HK-2 (cell line): ENCODE measurements at regions not wholly inside any gene's neighbourhood (a gene's known extent, or its start where the extent isn't known, plus 50 kb on each side); places are given as distances from the start of the nearest gene placed in this dataset.

Experiments
- DNase-seq: peaks from one replicate; pipeline ENCODE4 v3.0.0-alpha.2; 2018; ENCODE audit not compliant: unreplicated experiment

DNA sequence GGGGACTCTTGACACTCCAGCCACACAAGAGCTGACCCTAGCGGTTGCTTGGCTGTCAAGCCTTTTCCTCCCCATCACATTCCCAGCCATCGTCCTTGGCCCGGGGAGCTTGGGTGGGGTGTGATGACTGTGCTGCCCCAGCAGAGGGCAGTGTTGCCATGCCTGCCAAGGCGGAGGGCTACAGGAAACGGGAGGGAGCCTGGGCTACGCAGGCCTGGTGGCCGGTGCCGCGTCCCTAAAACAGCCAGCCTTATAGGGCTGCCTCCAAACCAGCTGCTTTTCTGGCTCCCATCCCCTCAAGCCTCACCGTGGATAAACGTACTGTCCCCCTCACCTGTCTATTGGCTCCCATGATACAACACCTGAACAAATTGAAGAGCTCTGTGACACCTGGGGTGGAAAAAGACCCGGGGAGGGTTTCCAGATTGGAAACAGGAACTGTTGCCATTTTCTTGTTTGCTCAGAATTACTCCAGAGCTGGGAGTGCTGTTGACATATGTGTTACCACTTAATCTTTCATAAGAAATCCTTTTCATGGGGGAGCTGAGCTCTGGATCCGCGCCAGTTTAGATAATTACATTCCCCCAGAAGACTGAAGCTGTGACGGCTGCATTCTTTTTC, 72.8 kb upstream of the ASTN2 start:
- peak; percentile 83 for DNase-seq

DNA sequence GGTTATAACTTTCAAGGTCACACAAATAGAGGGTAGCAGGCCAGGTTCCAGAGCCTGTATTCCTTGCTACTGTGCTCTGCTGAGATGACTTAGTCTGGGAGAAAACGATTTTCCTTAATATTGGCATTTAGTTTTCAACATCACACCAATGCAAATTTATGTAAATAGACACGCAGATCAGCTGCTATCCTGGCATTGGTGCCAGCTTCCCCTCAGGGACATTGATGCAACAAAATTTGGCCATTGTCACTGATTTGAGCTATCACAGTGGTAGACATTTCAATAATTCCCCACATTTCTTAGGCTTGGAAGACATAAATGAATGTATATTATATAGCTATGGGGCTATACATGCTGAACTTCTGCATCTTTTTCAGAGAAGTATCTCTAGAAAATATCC, 71.6 kb upstream of the ASTN2 start:
- no peak for DNase-seq

DNA sequence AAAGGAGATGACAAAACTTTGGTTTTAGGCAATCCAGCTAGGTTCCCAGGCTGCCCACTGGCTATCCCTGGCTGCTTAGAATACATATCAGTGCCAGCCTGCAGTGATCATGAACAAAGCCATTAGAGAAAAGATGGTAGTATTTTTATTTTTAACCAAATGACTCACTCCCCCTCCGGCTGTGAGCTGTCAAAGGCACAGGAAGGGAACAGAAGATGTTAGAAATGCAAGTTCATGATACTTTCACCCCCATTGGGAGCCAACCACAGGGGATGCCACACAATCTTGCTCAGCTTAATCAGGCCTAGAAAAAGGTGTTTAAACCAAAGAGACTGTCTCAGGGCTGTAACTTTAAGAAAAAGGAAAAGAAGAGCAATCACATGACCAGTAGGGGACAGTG, 70.3 kb upstream of the ASTN2 start:
- DNase-seq = no peak

DNA sequence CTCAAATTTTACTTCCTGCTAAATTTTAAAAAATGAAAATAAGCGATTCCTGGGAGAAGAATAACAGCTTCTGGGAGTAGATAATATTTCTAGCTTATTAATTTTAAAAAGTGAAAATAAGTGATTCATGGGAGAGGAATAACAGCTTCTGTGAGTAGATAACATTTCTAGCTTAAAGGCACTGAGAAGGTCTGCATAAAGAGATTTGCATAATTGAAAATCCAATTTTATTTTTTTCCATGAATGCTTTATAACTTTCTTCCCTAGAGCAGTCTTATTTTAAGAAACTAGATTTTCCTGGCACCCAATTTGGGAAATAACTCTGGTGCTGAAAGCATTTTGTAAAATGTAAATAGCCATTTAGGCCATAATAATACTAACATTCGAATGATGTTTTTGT, 65.9 kb upstream of the ASTN2 start:
- no peak for DNase-seq

DNA sequence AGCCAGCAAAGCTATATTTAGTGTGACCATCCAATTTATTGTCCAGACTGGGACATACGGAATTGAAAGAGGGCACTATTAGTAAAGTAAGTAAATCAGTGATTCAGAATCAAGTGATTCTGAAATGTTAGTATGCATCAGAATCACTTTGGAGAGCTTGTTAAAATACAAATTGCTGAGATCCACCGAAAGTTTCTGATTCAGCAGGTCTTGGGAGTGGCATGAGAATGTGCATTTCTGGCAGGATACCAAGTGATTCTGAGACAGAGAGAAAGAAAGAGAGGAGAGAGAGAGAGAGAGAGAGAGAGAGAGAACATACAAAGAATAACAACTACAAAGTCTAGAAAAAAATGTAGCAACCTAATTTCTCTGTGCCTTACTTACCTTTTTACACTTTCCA, 65.4 kb upstream of the ASTN2 start:
- no peak for DNase-seq

DNA sequence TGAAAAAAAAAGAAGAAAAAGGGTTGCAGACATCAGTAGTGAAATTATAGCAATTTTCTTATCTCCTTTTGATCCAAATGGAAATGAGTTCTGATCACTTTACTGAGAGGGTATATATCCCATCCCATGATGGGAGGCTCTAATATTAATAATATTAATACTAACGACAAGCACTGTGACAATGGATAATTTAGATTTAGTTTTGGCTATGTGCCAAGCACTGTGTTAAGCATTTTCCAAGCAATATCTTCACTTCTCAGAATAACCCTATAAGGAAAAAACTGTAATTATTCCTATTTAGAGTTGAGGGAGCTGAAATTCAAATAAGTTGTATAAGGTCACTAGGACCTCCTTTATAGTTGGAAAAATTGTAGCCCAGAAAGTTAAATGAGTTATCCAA, 58.4 kb upstream of the ASTN2 start:
- no peak for DNase-seq

DNA sequence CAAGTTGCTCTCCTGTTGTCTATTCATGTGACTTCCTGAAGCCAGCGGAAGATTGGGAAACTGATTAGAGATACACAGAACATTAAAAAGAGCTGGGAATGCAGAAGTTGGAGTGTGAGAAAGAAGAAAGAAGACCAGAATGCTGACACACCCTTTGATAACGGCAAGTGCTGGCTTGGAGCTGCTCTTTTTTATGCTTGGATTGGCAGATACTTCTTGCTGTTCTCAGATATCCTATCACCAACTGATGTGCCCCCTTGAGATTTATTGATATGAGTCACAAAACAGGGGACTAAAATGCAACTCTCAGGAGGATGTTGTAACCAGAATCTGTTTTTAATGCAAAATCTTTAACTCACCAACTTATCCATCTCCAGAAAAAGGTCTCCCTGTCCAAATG, 56.0 kb upstream of the ASTN2 start:
- DNase-seq = no peak

DNA sequence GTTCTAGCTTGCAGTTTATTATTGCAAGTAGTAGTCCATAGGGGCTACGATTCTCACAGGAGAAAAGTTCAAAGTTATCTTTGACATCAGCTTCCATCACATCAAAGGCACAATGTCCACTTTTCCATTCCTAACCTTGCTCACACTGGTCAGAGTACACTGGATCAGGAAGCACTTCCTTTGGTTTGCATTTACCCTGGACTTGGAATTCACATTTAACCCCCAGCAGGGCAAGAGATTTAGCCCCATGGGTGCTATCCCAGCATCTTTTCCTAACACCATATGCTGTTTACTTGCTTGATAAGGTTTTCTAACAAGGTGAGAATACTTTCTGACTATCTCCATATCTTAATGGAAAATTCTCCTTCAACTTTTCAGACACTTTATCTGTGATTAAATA, 55.6 kb upstream of the ASTN2 start:
- no peak for DNase-seq

DNA sequence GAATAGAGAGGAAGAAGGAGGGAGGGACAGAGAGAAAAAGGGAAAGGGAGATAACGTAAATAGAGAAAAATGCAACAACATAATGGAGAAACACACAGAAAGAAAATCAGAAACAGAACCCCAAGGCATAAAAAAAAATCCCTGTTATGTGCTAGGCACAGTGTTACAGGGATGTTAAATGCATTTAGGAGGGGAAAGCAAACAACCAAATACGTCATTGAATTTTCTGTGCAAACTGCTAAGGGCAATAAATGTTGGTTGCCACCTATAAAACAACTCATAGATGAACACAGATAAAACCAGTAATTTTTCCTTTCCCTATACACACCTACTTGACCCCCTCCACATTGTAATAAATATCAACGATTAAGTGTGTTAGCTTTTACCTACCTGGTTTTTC, 51.3 kb upstream of the ASTN2 start:
- no peak for DNase-seq

DNA sequence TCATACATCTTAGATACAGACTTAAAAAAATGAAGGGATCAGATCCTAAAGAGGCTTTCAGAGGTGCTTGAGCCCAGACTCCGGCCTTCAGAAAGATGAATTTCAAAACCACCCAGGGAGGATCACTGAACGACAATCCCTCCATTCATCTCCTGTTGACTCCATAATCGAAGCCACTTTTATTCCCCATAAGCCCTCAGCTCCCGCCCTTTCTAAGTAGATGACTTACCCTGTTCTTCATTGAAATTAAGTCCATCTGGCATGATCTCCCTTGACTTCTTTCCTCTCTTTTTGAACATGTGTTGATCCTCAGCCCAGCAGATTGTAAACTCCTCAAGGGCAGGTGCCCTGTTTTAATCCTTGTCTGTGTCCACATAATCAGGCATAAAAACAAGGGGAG, 50.8 kb upstream of the ASTN2 start:
- no peak for DNase-seq

DNA sequence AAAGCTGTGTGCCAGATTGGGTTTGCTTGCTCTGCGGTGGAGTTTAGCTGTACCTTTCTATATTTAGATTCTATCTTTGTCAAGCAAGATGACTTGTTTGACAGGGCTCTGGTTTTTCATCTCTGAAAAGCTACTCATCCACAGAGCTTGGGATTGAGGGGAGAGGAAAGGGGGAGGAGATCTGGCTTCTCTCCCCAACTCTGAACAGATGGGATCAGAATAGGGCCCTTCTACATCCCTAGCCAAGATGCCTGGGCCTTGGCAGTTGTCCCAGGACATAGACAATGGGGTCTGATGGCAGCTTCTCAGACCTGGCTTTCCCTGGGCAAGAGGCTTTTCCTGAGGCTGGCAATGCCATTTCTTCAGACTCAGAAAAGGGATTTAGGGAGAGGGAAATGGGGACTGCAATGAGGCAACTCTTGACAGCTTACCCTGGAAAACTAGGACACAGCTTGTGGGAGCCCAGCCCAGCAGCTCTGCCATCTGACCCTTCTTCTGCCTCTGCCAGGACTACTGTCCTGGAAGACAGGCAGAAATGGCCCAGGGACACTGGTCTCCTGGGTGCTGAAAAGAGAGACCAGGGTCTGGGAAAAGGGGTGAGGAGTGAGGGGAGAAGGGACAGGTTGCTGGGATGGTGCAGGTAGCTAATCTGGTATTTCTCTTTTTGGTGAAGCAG, 50.2 kb upstream of the ASTN2 start:
- no peak for DNase-seq
